Rectal smooth muscle tissue (tissue), 1 donor: ENCODE measurements at regions not wholly inside any gene's neighbourhood (a gene's known extent, or its start where the extent isn't known, plus 50 kb on each side); places are given as distances from the start of the nearest gene placed in this dataset.

Experiments used
- H3K27ac ChIP-seq: one replicate; pipeline ENCODE4 v1.7.0; 2013; ENCODE audit warnings: low read depth, low read length, inconsistent platforms
- H3K27me3 ChIP-seq: one replicate; pipeline ENCODE4 v1.7.0; 2013; ENCODE audit warnings: low read length; ENCODE audit not compliant: control insufficient read depth, insufficient read depth
- H3K36me3 ChIP-seq: one replicate; pipeline ENCODE4 v1.7.0; 2013; ENCODE audit warnings: low read length; ENCODE audit not compliant: control insufficient read depth, insufficient read depth
- H3K4me1 ChIP-seq: one replicate; pipeline ENCODE4 v1.7.0; 2013; ENCODE audit warnings: low read length; ENCODE audit not compliant: control insufficient read depth, insufficient read depth
- H3K4me3 ChIP-seq: one replicate; pipeline ENCODE4 v1.7.0; 2013; ENCODE audit warnings: low read length
- H3K9ac ChIP-seq: one replicate; pipeline ENCODE4 v1.7.0; 2013; ENCODE audit warnings: low read length

DNA sequence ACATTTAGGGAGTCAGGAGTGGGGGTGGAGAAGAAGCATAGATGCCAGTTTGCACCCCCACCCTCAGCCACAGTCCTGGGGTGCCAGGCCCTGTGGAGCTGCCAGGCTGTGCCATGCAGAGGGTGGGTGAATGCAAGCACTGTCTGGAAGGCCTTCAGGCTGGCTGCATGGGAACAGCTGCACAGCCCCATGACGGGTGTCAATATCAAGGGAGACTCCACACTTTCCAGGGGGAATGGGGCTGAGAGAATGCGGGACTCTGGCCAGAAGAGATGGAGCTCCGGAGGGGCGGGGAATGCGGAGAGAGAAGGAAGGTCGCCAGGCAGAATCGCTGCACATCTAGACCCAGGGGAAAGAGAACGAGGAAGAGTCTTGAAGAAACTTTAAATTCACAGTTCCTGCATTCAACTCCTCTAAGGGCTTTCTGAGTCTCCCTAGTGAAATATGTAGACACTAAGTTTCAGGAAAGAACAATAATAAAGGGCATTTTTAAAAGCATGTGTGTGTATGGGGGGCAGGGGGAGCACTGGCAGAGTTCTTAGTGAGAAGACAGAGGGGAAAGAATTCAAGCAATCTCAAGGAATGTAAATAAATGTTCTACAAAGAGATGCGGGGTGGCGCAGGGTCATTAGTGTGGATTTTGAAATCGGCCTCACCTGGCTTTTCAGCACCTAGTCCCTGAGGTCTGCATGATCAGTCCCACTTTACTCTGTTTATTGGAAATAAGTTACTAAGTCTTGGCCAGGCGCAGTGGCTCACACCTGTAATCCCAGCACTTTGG lies 59.1 kb downstream of the BOD1 start:
- no peaks in the 10 kb centered on the region for H3K27me3 ChIP-seq
- peaks cover 4% of the 10 kb centered on the region for H3K4me1 ChIP-seq
- H3K9ac ChIP-seq: no peak overlapping the region
- no peak overlapping the region for H3K4me3 ChIP-seq
- H3K36me3 ChIP-seq: no peaks in the 10 kb centered on the region
- H3K27ac ChIP-seq: no peak overlapping the region

DNA sequence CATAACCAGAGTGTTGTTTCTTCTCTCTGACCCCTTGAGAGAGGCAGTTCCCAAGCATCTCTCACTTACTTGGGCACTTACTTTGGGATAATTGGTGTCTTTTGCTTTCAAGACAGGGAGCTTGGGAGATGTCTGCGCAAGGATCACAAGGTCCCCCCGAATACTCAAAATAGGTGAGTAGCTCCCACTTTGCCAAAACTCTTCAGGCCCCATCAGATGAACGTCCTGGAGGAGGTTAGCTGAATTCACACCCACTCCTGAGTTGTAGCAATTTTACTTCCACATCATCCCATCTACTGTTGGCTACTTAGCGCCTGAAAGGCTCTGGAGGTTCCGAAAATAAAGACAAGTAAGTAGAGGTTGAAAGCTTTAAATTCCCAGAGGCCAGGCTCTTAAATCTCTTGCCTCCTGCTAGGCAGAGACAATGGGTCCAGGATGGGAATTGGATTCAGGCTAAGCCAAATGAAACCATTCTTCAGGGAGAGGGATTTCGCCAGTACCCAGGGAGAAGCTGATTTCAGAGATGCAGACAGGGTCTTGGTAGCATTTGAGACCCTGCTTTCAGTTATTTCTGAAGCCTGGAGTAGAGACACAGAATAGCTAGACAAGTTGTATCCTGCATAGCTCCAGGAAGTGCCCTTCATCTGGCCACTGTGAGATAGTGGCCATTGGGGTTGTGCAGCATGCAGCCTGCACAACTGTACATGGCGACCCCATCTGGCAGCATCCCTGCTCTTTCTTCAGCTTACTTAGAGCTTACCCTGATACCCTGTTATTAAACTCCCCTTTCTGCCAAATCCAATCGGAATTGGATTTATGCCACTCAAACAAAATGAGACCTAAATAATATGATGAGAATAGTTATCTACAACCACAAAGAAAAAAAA lies 60.1 kb downstream of the BOD1 start:
- Histone ChIP-seq H3K27me3 (no peaks in the 10 kb centered on the region), H3K4me1 (peaks cover 4% of the 10 kb centered on the region), H3K4me3 (no peak overlapping the region), H3K9ac (no peak overlapping the region), H3K27ac (no peak overlapping the region), H3K36me3 (no peaks in the 10 kb centered on the region)

GRCh38 chr5:173554989-173555705 lies 61.3 kb downstream of the BOD1 start:
- Histone ChIP-seq H3K27ac (no peak overlapping the region), H3K4me3 (no peak overlapping the region), H3K4me1 (peaks cover 4% of the 10 kb centered on the region), H3K27me3 (no peaks in the 10 kb centered on the region), H3K9ac (no peak overlapping the region), H3K36me3 (no peaks in the 10 kb centered on the region)

- no peaks in the 10 kb centered on the region for H3K27me3 ChIP-seq
- no peak overlapping the region for H3K9ac ChIP-seq
- peaks cover 4% of the 10 kb centered on the region for H3K4me1 ChIP-seq
- H3K36me3 ChIP-seq: no peaks in the 10 kb centered on the region
- H3K4me3 ChIP-seq: no peak overlapping the region
- H3K27ac ChIP-seq: no peak overlapping the region
Observed at GRCh38 chr5:173554038-173554955, 62.2 kb downstream of the BOD1 start.

- Histone ChIP-seq H3K27ac (no peak overlapping the region), H3K4me3 (no peak overlapping the region), H3K36me3 (no peaks in the 10 kb centered on the region), H3K27me3 (no peaks in the 10 kb centered on the region), H3K4me1 (peaks cover 4% of the 10 kb centered on the region), H3K9ac (no peak overlapping the region)
Observed at GRCh38 chr5:173550641-173551040, 65.8 kb downstream of the BOD1 start.

- no peaks in the 10 kb centered on the region for H3K36me3 ChIP-seq
- no peak overlapping the region for H3K27ac ChIP-seq
- H3K4me3 ChIP-seq: no peak overlapping the region
- peaks cover 4% of the 10 kb centered on the region for H3K4me1 ChIP-seq
- H3K27me3 ChIP-seq: no peaks in the 10 kb centered on the region
- no peak overlapping the region for H3K9ac ChIP-seq
Observed at GRCh38 chr5:173549644-173550043, 66.8 kb downstream of the BOD1 start.

- H3K27ac ChIP-seq: no peak overlapping the region
- H3K27me3 ChIP-seq: no peaks in the 10 kb centered on the region
- no peaks in the 10 kb centered on the region for H3K4me1 ChIP-seq
- no peak overlapping the region for H3K9ac ChIP-seq
- H3K4me3 ChIP-seq: no peak overlapping the region
- H3K36me3 ChIP-seq: no peaks in the 10 kb centered on the region
Observed at GRCh38 chr5:173547579-173547978, 68.9 kb downstream of the BOD1 start.

GRCh38 chr5:173542964-173543363 lies 73.5 kb downstream of the BOD1 start:
- no peak overlapping the region for H3K9ac ChIP-seq
- no peaks in the 10 kb centered on the region for H3K36me3 ChIP-seq
- H3K27me3 ChIP-seq: no peaks in the 10 kb centered on the region
- H3K4me3 ChIP-seq: no peak overlapping the region
- no peaks in the 10 kb centered on the region for H3K4me1 ChIP-seq
- H3K27ac ChIP-seq: no peak overlapping the region

GRCh38 chr5:173542159-173542558 lies 74.3 kb downstream of the BOD1 start:
- Histone ChIP-seq H3K4me1 (no peaks in the 10 kb centered on the region), H3K4me3 (no peak overlapping the region), H3K9ac (no peak overlapping the region), H3K27me3 (no peaks in the 10 kb centered on the region), H3K27ac (no peak overlapping the region), H3K36me3 (no peaks in the 10 kb centered on the region)

DNA sequence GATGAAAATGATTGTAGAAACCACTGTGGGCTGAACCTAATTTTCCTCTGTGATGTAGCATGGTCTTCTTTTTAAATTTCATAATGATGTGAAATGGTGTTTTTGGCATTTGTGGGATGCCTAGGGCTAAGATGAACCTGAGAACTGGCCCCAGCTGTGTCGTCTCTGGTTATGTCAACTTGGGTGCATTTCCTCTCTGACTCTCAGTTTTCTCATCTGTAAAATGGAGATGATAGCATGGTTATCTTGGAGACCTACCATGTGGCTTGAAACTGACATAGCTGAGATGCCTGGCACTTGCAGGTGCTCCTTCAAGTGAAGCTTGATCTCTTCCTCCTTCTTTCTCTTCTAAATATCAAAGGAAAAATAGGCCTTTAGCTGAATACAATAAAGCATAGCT lies 77.8 kb downstream of the BOD1 start:
- no peak overlapping the region for H3K4me3 ChIP-seq
- H3K27me3 ChIP-seq: no peaks in the 10 kb centered on the region
- no peak overlapping the region for H3K9ac ChIP-seq
- no peaks in the 10 kb centered on the region for H3K4me1 ChIP-seq
- H3K36me3 ChIP-seq: no peaks in the 10 kb centered on the region
- H3K27ac ChIP-seq: no peak overlapping the region

- H3K9ac ChIP-seq: no peak overlapping the region
- no peak overlapping the region for H3K4me3 ChIP-seq
- H3K4me1 ChIP-seq: no peaks in the 10 kb centered on the region
- no peaks in the 10 kb centered on the region for H3K27me3 ChIP-seq
- H3K36me3 ChIP-seq: no peaks in the 10 kb centered on the region
- H3K27ac ChIP-seq: no peak overlapping the region
Observed at GRCh38 chr5:173538018-173538417, 78.4 kb downstream of the BOD1 start.
